ENCODE measurements at regions not wholly inside any gene's neighbourhood (a gene's known extent, or its start where the extent isn't known, plus 50 kb on each side); places are given as distances from the start of the nearest gene placed in this dataset.

DNA sequence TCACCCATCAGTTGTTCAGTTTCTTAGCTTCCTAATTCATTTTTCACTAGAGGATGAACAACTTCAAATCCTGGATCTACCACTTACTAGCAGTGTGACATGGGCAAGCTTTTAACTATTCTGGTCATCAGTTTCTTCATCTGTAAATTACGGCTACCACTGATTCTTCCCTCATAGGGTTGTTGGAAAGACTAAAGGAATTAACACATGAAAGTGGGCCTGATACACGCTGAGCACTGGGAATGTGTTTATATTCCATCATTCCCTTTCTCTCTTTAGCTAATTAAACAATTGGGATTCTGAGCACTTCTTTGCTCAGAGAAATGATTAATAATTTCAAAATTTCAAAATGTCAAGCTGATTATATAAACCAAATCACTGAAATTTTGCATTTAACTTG, 862.3 kb upstream of the GCFC2 start (continued):
- TF ChIP-seq SMC3 (IDR thresholded peaks at IDR 0.05; ENCODE audit: low read depth, low read length), result no peak
- no peak for TF ChIP-seq ELF1 (IDR thresholded peaks at IDR 0.05)

DNA sequence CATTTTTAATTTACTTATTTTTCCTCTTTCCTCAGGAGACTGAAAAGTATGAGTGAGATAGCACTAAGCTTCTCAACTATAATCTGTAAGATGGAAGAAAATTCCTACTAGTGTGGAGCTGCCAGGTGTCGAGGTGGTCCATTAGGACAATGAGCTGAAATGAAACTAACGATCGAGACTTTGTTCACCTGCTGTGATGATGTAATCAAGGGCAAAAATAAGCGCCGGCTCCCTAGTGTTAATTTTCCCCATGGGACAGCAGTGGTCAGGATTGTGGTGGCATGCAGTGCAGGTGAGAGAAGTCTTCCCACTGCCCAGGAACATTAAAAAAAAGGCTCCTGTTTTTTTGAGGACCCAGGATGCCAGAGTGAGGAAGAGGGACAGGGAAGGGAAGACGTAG, 859.1 kb upstream of the GCFC2 start:
- Histone ChIP-seq H3K27ac (ENCODE audit: low read depth in 2 of 2, low read length in 1 of 2) (no peak overlapping the region; a peak in 1 of 4 replicates), H3K9me2 (no peaks in the 10 kb centered on the region), H3K79me2 (ENCODE audit: insufficient read depth) (no peaks in the 10 kb centered on the region), H3K36me3 (replicated peaks in 1 of 2; ENCODE audit: control insufficient read depth in 1 of 2, insufficient read depth in 2 of 2, low read length in 1 of 2) (no peaks in the 10 kb centered on the region), H3K27me3 (ENCODE audit: insufficient read depth) (no peaks in the 10 kb centered on the region), H2AFZ (ENCODE audit: low read depth) (no peak overlapping the region), H3K4me3 (ENCODE audit: low read depth in 2 of 2, low read length in 1 of 2) (no peak overlapping the region), H3K4me2 (no peak overlapping the region), H3K4me1 (ENCODE audit: control insufficient read depth in 1 of 2, insufficient read depth in 2 of 2, low read depth in 1 of 2, low read length in 1 of 2) (peaks cover 0 to 2% of the 10 kb centered on the region in 2 experiments; a peak in 1 of 4 replicates), H4K20me1 (ENCODE audit: insufficient read depth) (no peaks in the 10 kb centered on the region), H3K9me3 (no peaks in the 10 kb centered on the region), H3K9ac (no peak overlapping the region), H3F3A (replicated peaks; ENCODE audit: insufficient read depth) (no peaks in the 10 kb centered on the region)
- TF ChIP-seq RXRA (IDR thresholded peaks at IDR 0.05; ENCODE audit: borderline replicate concordance, low read depth) (no peak), FOXM1 (IDR thresholded peaks at IDR 0.05; ENCODE audit: low read depth) (no peak), GABPA (IDR thresholded peaks at IDR 0.05; ENCODE audit: low read depth) (no peak), RAD21 (IDR thresholded peaks at IDR 0.05; ENCODE audit: low read length) (no peak), TAF1 (IDR thresholded peaks at IDR 0.05; ENCODE audit: borderline replicate concordance, low read depth, low read length) (no peak), GATA2 (CRISPR knock-in tag; IDR thresholded peaks at IDR 0.05) (no peak), EP300 (IDR thresholded peaks at IDR 0.05; ENCODE audit: borderline replicate concordance in 1 of 2, low read depth in 1 of 2, low read length in 1 of 2) (no peak), NFIC (IDR thresholded peaks at IDR 0.05; ENCODE audit: borderline replicate concordance) (no peak), JUND (IDR thresholded peaks at IDR 0.05) (no peak), USF2 (IDR thresholded peaks at IDR 0.05; ENCODE audit: borderline replicate concordance, low read depth, low read length) (no peak), MXI1 (IDR thresholded peaks at IDR 0.05; ENCODE audit: low read depth, low read length) (no peak), YY1 (IDR thresholded peaks at IDR 0.05; ENCODE audit: low read depth) (no peak), FOSL2 (IDR thresholded peaks at IDR 0.05; ENCODE audit: borderline replicate concordance, low read depth) (no peak), NRF1 (IDR thresholded peaks at IDR 0.05; ENCODE audit: low read depth, low read length) (no peak), CTCF (IDR thresholded peaks at IDR 0.05) (no peak)
- TF ChIP-seq, protein P1, sequence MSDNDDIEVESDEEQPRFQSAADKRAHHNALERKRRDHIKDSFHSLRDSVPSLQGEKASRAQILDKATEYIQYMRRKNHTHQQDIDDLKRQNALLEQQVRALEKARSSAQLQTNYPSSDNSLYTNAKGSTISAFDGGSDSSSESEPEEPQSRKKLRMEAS (IDR thresholded peaks at IDR 0.05; ENCODE audit: low read depth), result no peak
- TF ChIP-seq, protein P2, sequence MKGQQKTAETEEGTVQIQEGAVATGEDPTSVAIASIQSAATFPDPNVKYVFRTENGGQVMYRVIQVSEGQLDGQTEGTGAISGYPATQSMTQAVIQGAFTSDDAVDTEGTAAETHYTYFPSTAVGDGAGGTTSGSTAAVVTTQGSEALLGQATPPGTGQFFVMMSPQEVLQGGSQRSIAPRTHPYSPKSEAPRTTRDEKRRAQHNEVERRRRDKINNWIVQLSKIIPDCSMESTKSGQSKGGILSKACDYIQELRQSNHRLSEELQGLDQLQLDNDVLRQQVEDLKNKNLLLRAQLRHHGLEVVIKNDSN (IDR thresholded peaks at IDR 0.05; ENCODE audit: borderline replicate concordance, low read depth), result no peak
- TF ChIP-seq, protein P3, sequence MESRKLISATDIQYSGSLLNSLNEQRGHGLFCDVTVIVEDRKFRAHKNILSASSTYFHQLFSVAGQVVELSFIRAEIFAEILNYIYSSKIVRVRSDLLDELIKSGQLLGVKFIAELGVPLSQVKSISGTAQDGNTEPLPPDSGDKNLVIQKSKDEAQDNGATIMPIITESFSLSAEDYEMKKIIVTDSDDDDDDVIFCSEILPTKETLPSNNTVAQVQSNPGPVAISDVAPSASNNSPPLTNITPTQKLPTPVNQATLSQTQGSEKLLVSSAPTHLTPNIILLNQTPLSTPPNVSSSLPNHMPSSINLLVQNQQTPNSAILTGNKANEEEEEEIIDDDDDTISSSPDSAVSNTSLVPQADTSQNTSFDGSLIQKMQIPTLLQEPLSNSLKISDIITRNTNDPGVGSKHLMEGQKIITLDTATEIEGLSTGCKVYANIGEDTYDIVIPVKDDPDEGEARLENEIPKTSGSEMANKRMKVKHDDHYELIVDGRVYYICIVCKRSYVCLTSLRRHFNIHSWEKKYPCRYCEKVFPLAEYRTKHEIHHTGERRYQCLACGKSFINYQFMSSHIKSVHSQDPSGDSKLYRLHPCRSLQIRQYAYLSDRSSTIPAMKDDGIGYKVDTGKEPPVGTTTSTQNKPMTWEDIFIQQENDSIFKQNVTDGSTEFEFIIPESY (IDR thresholded peaks at IDR 0.05; ENCODE audit: borderline replicate concordance, low read depth), result no peak
- TF ChIP-seq, protein P4, sequence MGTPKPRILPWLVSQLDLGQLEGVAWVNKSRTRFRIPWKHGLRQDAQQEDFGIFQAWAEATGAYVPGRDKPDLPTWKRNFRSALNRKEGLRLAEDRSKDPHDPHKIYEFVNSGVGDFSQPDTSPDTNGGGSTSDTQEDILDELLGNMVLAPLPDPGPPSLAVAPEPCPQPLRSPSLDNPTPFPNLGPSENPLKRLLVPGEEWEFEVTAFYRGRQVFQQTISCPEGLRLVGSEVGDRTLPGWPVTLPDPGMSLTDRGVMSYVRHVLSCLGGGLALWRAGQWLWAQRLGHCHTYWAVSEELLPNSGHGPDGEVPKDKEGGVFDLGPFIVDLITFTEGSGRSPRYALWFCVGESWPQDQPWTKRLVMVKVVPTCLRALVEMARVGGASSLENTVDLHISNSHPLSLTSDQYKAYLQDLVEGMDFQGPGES (IDR thresholded peaks at IDR 0.05; ENCODE audit: low read depth, low read length), result no peak
- ChIA-PET POLR2A (no interaction called here), CTCF (interaction anchor here (0.9 to 3.6 kb wide), 2 partner anchors 12 to 30 kb away, joined by 3 to 11 read pairs; no protein-coding TSS in a partner anchor)
- 33% methylated on average over 6 of the region's 6 CpGs for WGBS (ENCODE audit: low lambda C conversion rate)
- DNase-seq, result no peak
